OCI-LY7 (cell line): ENCODE measurements at regions not wholly inside any gene's neighbourhood (a gene's known extent, or its start where the extent isn't known, plus 50 kb on each side); places are given as distances from the start of the nearest gene placed in this dataset.

Source experiments
- BruUV-seq: library from RNA; stranded (reverse); fragments of 400-500 nt; replicated peaks from 2 replicates; lab custom pipeline; 2021; lab: Mats Ljungman, UMichigan
- CTCF ChIA-PET: fragments of 300-600 bp; sonication (Branson Sonifier 250); formaldehyde crosslinking; loops from one replicate; lab custom pipeline; 2022; ENCODE audit warnings: antibody characterized with exemption; ENCODE audit not compliant: unreplicated experiment; lab: Charles Lee
- POLR2A ChIA-PET: fragments of 300-600 bp; sonication (Branson Sonifier 250); formaldehyde crosslinking; loops from one replicate; lab custom pipeline; 2022; ENCODE audit warnings: antibody characterized with exemption; lab: Charles Lee
- DNase-seq: peaks from one replicate; pipeline ENCODE4 v3.0.0-alpha.2; 2015; ENCODE audit warnings: low spot score
- H2AFZ ChIP-seq: fragments of 200-600 bp; sonication (generic), shearing (Covaris generic); 2 replicates; pipeline ENCODE4 v1.6.1; 2014; ENCODE audit warnings: mild to moderate bottlenecking, antibody characterized with exemption, low read length, moderate library complexity
- H3K27ac ChIP-seq: fragments of 200-600 bp; sonication (generic); 2 replicates; pipeline ENCODE4 v1.5.1; 2014; ENCODE audit warnings: mixed run types, low read depth, mild to moderate bottlenecking, moderate library complexity, low read length, inconsistent platforms; ENCODE audit not compliant: poor library complexity, severe bottlenecking
- H3K36me3 ChIP-seq: fragments of 200-600 bp; sonication (generic); 2 replicates; pipeline ENCODE4 v1.6.1; 2014; ENCODE audit warnings: mild to moderate bottlenecking, antibody characterized with exemption, low read length, moderate library complexity, mixed read lengths; ENCODE audit not compliant: insufficient read depth
- H3K4me1 ChIP-seq: fragments of 200-600 bp; sonication (generic); 2 replicates; pipeline ENCODE4 v1.5.1; 2014; ENCODE audit warnings: mild to moderate bottlenecking, low read length; ENCODE audit not compliant: insufficient read depth, poor library complexity, severe bottlenecking
- H3K4me2 ChIP-seq: fragments of 200-600 bp; sonication (generic); 2 replicates; pipeline ENCODE4 v1.6.1; 2014; ENCODE audit warnings: mild to moderate bottlenecking, low read length
- H3K4me3 ChIP-seq: fragments of 200-600 bp; sonication (generic); 2 replicates; pipeline ENCODE4 v1.5.1; 2014; ENCODE audit warnings: mild to moderate bottlenecking, low read depth, low read length; ENCODE audit not compliant: poor library complexity, severe bottlenecking
- H3K79me2 ChIP-seq: fragments of 200-600 bp; sonication (generic); 2 replicates; pipeline ENCODE4 v1.6.1; 2016; ENCODE audit warnings: low read depth, mild to moderate bottlenecking, low read length, moderate library complexity, mixed read lengths; ENCODE audit not compliant: insufficient read depth
- H3K9me2 ChIP-seq: fragments of 200-600 bp; sonication (generic); 2 replicates; pipeline ENCODE4 v1.6.1; 2016; ENCODE audit warnings: mild to moderate bottlenecking, low read length, mixed read lengths; ENCODE audit not compliant: insufficient read depth
- H3K9me3 ChIP-seq: fragments of 200-600 bp; sonication (generic); 2 replicates; pipeline ENCODE4 v1.6.1; 2014; ENCODE audit warnings: mild to moderate bottlenecking, mixed run types, low read length, mixed read lengths
- H4K20me1 ChIP-seq: fragments of 200-600 bp; sonication (generic); 2 replicates; pipeline ENCODE4 v1.6.1; 2014; ENCODE audit warnings: mild to moderate bottlenecking, antibody characterized with exemption, low read length, moderate library complexity, mixed read lengths; ENCODE audit not compliant: insufficient read depth
- EZH2phosphoT487 ChIP-seq: fragments of 200-600 bp; sonication (generic); IDR thresholded peaks from 2 replicates; pipeline ENCODE4 v1.6.1; 2018; ENCODE audit warnings: low read depth, borderline replicate concordance, mild to moderate bottlenecking, mixed run types, antibody characterized with exemption, low read length, moderate library complexity, mixed read lengths
- intact Hi-C: fragments of 100-400 bp; cut with micrococcal nuclease; formaldehyde crosslinking; loops from one replicate; pipeline ENCODE4 v1.10.0; 2022; ENCODE audit not compliant: unreplicated experiment
- TF ChIP-seq, protein P1 (sequence below): fragments of 200-600 bp; sonication (generic); conservative IDR thresholded peaks from 2 replicates; pipeline ENCODE4 v1.5.1; 2014; ENCODE audit warnings: mild to moderate bottlenecking, antibody characterized with exemption, low read length, moderate library complexity, mixed read lengths

DNA sequence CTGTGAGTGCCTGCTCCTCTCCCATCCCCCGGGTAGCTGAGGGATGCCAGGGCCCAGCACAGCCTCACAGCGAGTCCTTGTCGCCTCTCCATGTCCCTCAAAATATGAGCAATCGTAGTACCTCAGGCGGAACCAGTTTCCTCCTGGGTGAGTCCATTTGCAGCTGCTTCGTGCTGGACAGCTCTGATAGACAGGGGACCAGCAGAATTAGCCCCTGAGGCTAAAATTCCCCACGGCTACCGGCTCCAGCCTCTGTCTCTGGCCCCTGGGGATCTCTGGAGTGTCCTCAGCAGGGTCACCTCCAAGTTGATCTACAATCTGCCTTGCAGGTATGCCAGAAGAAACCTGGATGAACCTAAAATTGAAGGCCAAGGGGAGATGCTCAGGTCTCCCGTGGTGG is 115.8 kb upstream of the FBXL7 start:
- no peaks in the 10 kb centered on the region for H3K9me2 ChIP-seq
- TF ChIP-seq EZH2phosphoT487 = no peak
- TF ChIP-seq, protein P1, sequence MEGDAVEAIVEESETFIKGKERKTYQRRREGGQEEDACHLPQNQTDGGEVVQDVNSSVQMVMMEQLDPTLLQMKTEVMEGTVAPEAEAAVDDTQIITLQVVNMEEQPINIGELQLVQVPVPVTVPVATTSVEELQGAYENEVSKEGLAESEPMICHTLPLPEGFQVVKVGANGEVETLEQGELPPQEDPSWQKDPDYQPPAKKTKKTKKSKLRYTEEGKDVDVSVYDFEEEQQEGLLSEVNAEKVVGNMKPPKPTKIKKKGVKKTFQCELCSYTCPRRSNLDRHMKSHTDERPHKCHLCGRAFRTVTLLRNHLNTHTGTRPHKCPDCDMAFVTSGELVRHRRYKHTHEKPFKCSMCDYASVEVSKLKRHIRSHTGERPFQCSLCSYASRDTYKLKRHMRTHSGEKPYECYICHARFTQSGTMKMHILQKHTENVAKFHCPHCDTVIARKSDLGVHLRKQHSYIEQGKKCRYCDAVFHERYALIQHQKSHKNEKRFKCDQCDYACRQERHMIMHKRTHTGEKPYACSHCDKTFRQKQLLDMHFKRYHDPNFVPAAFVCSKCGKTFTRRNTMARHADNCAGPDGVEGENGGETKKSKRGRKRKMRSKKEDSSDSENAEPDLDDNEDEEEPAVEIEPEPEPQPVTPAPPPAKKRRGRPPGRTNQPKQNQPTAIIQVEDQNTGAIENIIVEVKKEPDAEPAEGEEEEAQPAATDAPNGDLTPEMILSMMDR = no peak
- no peak overlapping the region for H3K27ac ChIP-seq
- ChIA-PET POLR2A (no interaction called here), CTCF (no interaction called here)
- BruUV-seq = no TSS peak
- H3K4me3 ChIP-seq = no peak overlapping the region
- no peak for DNase-seq
- intact Hi-C loops = no loop called here
- H3K79me2 ChIP-seq = no peaks in the 10 kb centered on the region
- H3K9me3 ChIP-seq = no peaks in the 10 kb centered on the region
- H3K4me2 ChIP-seq = no peak overlapping the region
- H3K4me1 ChIP-seq = no peaks in the 10 kb centered on the region
- no peaks in the 10 kb centered on the region for H4K20me1 ChIP-seq
- no peaks in the 10 kb centered on the region for H3K36me3 ChIP-seq
- no peak overlapping the region for H2AFZ ChIP-seq

DNA sequence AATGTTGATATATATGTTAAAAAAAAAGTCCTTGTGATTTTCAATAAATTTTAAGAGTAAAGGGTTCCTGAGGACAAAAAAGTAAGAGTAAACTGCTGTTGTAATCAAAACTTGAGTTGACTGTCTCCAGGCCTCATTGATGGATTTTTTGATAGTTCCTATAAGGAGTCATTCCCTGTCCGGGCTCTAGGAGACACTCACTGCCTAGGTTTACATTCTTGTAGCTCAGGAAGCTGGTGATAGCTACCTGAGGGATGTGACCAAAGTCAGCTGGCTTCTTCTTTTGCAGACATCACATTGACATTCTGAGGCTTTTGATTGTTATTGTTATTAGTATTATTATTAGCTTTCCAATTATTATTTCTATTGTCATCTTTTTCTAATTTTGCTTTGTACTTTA is 116.5 kb upstream of the FBXL7 start:
- intact Hi-C loops = no loop called here
- CTCF ChIA-PET = no interaction called here

GRCh38 chr5:15383021-15383420 is 117.0 kb upstream of the FBXL7 start:
- TF ChIP-seq, protein P1 = no peak
- no peak for TF ChIP-seq EZH2phosphoT487
- H3K36me3 ChIP-seq = no peaks in the 10 kb centered on the region
- no peaks in the 10 kb centered on the region for H3K79me2 ChIP-seq
- no peaks in the 10 kb centered on the region for H3K9me3 ChIP-seq
- ChIA-PET CTCF (no interaction called here), POLR2A (interaction anchor here (0.6 kb wide), 1 partner anchor 114 kb away, joined by 3 read pairs; no protein-coding TSS in a partner anchor)
- intact Hi-C loops = no loop called here
- H3K4me3 ChIP-seq = no peak overlapping the region
- H3K9me2 ChIP-seq = no peaks in the 10 kb centered on the region
- no peak overlapping the region for H2AFZ ChIP-seq
- no peak for DNase-seq
- H3K4me2 ChIP-seq = no peak overlapping the region
- no peak overlapping the region for H3K27ac ChIP-seq
- no peaks in the 10 kb centered on the region for H3K4me1 ChIP-seq
- no TSS peak for BruUV-seq
- no peaks in the 10 kb centered on the region for H4K20me1 ChIP-seq

More for the DNA sequence above, 116.5 kb upstream of the FBXL7 start:
- no peak overlapping the region for H2AFZ ChIP-seq
- H3K9me2 ChIP-seq = no peaks in the 10 kb centered on the region
- no peak overlapping the region for H3K27ac ChIP-seq
- no peaks in the 10 kb centered on the region for H3K79me2 ChIP-seq
- no peaks in the 10 kb centered on the region for H3K36me3 ChIP-seq
- no TSS peak for BruUV-seq
- TF ChIP-seq, protein P1 = 0 out of 2 replicates have a peak, but pooled peaks have one; percentile 15
- no peak for TF ChIP-seq EZH2phosphoT487
- H4K20me1 ChIP-seq = no peaks in the 10 kb centered on the region
- POLR2A ChIA-PET = interaction anchor here (0.6 kb wide), 1 partner anchor 113 kb away, joined by 3 read pairs; no protein-coding TSS in a partner anchor
- DNase-seq = no peak
- no peaks in the 10 kb centered on the region for H3K9me3 ChIP-seq
- H3K4me3 ChIP-seq = no peak overlapping the region
- no peaks in the 10 kb centered on the region for H3K4me1 ChIP-seq
- H3K4me2 ChIP-seq = no peak overlapping the region
